SU-DHL-6 (cell line): ENCODE measurements at regions not wholly inside any gene's neighbourhood (a gene's known extent, or its start where the extent isn't known, plus 50 kb on each side); places are given as distances from the start of the nearest gene placed in this dataset.

Source experiments
- H2AFZ ChIP-seq: fragments of 200-600 bp; sonication (generic); 2 replicates; pipeline ENCODE4 v1.6.1; 2014; ENCODE audit warnings: low read depth, mild to moderate bottlenecking, moderate library complexity, mixed read lengths, antibody characterized with exemption, low read length; ENCODE audit not compliant: severe bottlenecking
- H3F3A ChIP-seq: fragments of 200-600 bp; shearing (Covaris generic); 2 replicates; pipeline ENCODE4 v1.6.0; 2016; ENCODE audit warnings: antibody characterized with exemption, mild to moderate bottlenecking; ENCODE audit not compliant: insufficient read depth
- H3K27ac ChIP-seq: fragments of 200-600 bp; sonication (generic); 2 replicates; pipeline ENCODE4 v1.5.1; 2016; ENCODE audit warnings: low read depth, mild to moderate bottlenecking, low read length, moderate library complexity, mixed read lengths
- H3K27me3 ChIP-seq: fragments of 200-600 bp; sonication (generic), shearing (Covaris generic); 2 replicates; pipeline ENCODE4 v1.6.0; 2014; ENCODE audit warnings: mild to moderate bottlenecking, low read length
- H3K36me3 ChIP-seq: fragments of 200-600 bp; sonication (generic); 2 replicates; pipeline ENCODE4 v1.6.1; 2014; ENCODE audit warnings: mild to moderate bottlenecking, low read length, mixed read lengths
- H3K4me2 ChIP-seq: fragments of 300-600, 200-600 bp; shearing (Covaris generic), sonication (generic); 2 replicates; pipeline ENCODE4 v1.6.0; 2014; ENCODE audit warnings: low read length, low read depth, mild to moderate bottlenecking; ENCODE audit not compliant: poor library complexity, severe bottlenecking
- H3K4me3 ChIP-seq: fragments of 200-600 bp; sonication (generic); 2 replicates; pipeline ENCODE4 v1.5.1; 2014; ENCODE audit warnings: antibody characterized with exemption, low read length, mild to moderate bottlenecking, mixed read lengths; ENCODE audit not compliant: insufficient read depth, poor library complexity, severe bottlenecking
- H3K79me2 ChIP-seq: fragments of 200-600 bp; sonication (generic); 2 replicates; pipeline ENCODE4 v1.6.1; 2014; ENCODE audit warnings: mild to moderate bottlenecking, low read length, moderate library complexity; ENCODE audit not compliant: insufficient read depth
- H3K9ac ChIP-seq: fragments of 200-600 bp; sonication (generic); 2 replicates; pipeline ENCODE4 v1.7.0; 2014; ENCODE audit warnings: mild to moderate bottlenecking, low read length
- H3K9me2 ChIP-seq: fragments of 200-600 bp; sonication (generic); replicated peaks from 2 replicates; pipeline ENCODE4 v1.6.1; 2014; ENCODE audit warnings: low read length; ENCODE audit not compliant: insufficient read depth
- H3K9me3 ChIP-seq: fragments of 200-600 bp; sonication (generic); 2 replicates; pipeline ENCODE4 v1.6.1; 2014; ENCODE audit warnings: low read length, mixed read lengths; ENCODE audit not compliant: insufficient read depth
- H4K20me1 ChIP-seq: fragments of 200-600 bp; sonication (generic); 2 replicates; pipeline ENCODE4 v1.6.1; 2014; ENCODE audit warnings: low read depth, mild to moderate bottlenecking, antibody characterized with exemption, low read length, moderate library complexity, mixed read lengths
- CTCF ChIP-seq: fragments of 200-600 bp; sonication (generic); IDR thresholded peaks from one replicate; pipeline ENCODE4 v1.5.1; 2017; ENCODE audit warnings: antibody characterized with exemption, mild to moderate bottlenecking, low read length, moderate library complexity; ENCODE audit not compliant: insufficient read depth, poor library complexity, severe bottlenecking
- EZH2phosphoT487 ChIP-seq: fragments of 200-600 bp; sonication (generic), shearing (Covaris generic); conservative IDR thresholded peaks from 2 replicates; pipeline ENCODE4 v1.6.1; 2018; ENCODE audit warnings: mild to moderate bottlenecking, antibody characterized with exemption, low read length, moderate library complexity, mixed read lengths

GRCh38 chr3:40737343-40737742, 212.6 kb downstream of the ZNF621 start:
- Histone ChIP-seq H3K36me3 (no peaks in the 10 kb centered on the region), H3K27me3 (no peaks in the 10 kb centered on the region), H3K4me2 (no peak overlapping the region), H3F3A (no peaks in the 10 kb centered on the region), H3K27ac (no peak overlapping the region), H4K20me1 (no peaks in the 10 kb centered on the region), H3K4me3 (no peak overlapping the region), H3K9ac (no peak overlapping the region), H3K79me2 (no peaks in the 10 kb centered on the region), H2AFZ (no peak overlapping the region), H3K9me3 (no peaks in the 10 kb centered on the region), H3K9me2 (no peaks in the 10 kb centered on the region)
- no peak for TF ChIP-seq CTCF
- no peak for TF ChIP-seq EZH2phosphoT487

- no peaks in the 10 kb centered on the region for H4K20me1 ChIP-seq
- no peak overlapping the region for H3K9ac ChIP-seq
- no peaks in the 10 kb centered on the region for H3K27me3 ChIP-seq
- no peak for TF ChIP-seq EZH2phosphoT487
- no peak for TF ChIP-seq CTCF
- no peaks in the 10 kb centered on the region for H3K9me3 ChIP-seq
- H3F3A ChIP-seq = no peaks in the 10 kb centered on the region
- no peak overlapping the region for H3K27ac ChIP-seq
- no peaks in the 10 kb centered on the region for H3K36me3 ChIP-seq
- H2AFZ ChIP-seq = no peak overlapping the region
- no peaks in the 10 kb centered on the region for H3K79me2 ChIP-seq
- H3K9me2 ChIP-seq = no peaks in the 10 kb centered on the region
- H3K4me3 ChIP-seq = no peak overlapping the region
- no peak overlapping the region for H3K4me2 ChIP-seq
Observed at GRCh38 chr3:40739971-40740370, 215.2 kb downstream of the ZNF621 start.

GRCh38 chr3:40741729-40742128, 217.0 kb downstream of the ZNF621 start:
- Histone ChIP-seq H4K20me1 (no peaks in the 10 kb centered on the region), H3K9me2 (no peaks in the 10 kb centered on the region), H3K36me3 (no peaks in the 10 kb centered on the region), H3F3A (no peaks in the 10 kb centered on the region), H3K4me3 (no peak overlapping the region), H3K27ac (no peak overlapping the region), H3K9ac (no peak overlapping the region), H3K9me3 (no peaks in the 10 kb centered on the region), H3K4me2 (no peak overlapping the region), H3K79me2 (no peaks in the 10 kb centered on the region), H2AFZ (no peak overlapping the region), H3K27me3 (no peaks in the 10 kb centered on the region)
- no peak for TF ChIP-seq CTCF
- no peak for TF ChIP-seq EZH2phosphoT487
